Left hindlimb (tissue), 1 donor: ENCODE measurements at regions not wholly inside any gene's neighbourhood (a gene's known extent, or its start where the extent isn't known, plus 50 kb on each side); places are given as distances from the start of the nearest gene placed in this dataset.
"Not testable (repeated sequence)": the region's sequence is repeated elsewhere in the genome, so short reads cannot be mapped to it uniquely, and the experiment has no call there.

Experiments
- DNase-seq: peaks from one replicate; pipeline ENCODE4 v3.0.0-alpha.2; 2018

- not testable (repeated sequence) for DNase-seq
These were observed 57.8 kb upstream of the NBPF8 start for GRCh38 chr1:120357046-120357445.

GRCh38 chr1:120356170-120356569 lies 58.7 kb upstream of the NBPF8 start:
- DNase-seq = not testable (repeated sequence)

- peak; percentile 53 for DNase-seq
These were observed 60.1 kb upstream of the NBPF8 start for GRCh38 chr1:120354618-120355184.

- not testable (repeated sequence) for DNase-seq
These were observed 72.4 kb upstream of the NBPF8 start for GRCh38 chr1:120342231-120343073.

DNA sequence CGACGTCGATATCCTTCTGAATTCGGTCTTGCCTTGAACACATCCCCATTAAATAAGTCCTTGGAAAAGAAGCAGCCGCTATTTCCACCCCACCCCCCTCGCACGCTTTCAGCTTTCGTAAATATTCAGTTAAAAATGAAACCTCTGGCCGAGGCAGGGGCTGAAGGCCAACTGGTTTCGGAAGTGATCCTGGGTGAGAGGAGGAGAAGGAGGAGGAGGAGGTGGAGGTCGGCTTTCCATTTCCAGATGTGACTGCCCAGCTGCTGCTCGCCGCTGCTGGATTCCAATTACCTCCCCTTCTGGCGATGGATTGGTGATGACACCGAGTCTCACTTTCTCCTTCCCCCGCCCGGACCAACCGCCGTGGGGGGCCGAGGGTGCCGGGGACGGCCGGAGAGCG lies 73.1 kb upstream of the NBPF8 start:
- DNase-seq = peak; percentile 41

DNA sequence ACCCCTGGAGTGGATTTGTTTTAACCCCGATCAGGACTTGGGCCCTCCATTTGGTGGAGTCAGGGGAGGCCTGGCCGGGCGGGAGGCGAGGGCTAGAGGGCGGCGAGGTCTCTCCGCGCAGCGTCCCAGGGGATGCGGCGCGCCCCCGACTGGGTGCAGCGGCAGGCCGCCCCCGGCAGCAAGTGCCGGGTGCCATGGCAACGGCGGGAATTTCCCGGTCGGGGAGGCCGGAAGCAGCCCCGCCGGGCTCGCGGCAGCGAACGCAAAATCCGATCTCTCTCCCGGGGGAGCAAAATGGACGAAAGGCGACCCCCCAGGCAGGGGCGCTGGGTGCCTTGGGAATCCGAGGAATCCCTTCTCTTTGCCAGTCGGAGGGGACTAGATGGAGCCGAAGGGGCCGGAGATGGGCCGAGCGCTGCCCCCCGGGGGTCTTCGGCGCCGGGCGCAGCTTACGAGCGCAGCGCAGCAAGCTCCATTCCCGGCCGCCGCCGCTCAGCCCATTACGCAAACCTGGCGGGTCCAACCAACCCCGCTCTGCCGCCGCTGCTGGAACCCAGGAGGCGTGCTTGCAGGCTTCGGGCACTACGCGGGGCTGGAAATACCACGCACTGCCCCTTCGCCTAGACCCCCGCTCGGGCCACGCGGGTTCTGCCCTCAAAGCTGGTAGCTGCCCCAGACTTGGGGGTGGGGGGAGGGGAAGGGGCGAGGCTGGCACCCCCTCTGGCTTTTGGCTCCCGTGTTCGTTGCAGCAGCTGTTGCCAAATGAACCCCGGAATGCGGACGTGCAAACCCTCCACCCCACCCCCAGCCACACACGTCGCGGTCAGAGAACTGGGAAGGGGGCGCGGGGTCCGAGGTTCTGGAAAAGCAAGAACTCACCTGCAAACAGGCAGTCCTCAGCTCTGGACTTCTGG lies 73.7 kb upstream of the NBPF8 start:
- DNase-seq = not testable (repeated sequence)

GRCh38 chr1:120315738-120316137 lies 99.1 kb upstream of the NBPF8 start:
- DNase-seq = not testable (repeated sequence)

GRCh38 chr1:120311930-120312329 lies 102.9 kb upstream of the NBPF8 start:
- DNase-seq = not testable (repeated sequence)

DNA sequence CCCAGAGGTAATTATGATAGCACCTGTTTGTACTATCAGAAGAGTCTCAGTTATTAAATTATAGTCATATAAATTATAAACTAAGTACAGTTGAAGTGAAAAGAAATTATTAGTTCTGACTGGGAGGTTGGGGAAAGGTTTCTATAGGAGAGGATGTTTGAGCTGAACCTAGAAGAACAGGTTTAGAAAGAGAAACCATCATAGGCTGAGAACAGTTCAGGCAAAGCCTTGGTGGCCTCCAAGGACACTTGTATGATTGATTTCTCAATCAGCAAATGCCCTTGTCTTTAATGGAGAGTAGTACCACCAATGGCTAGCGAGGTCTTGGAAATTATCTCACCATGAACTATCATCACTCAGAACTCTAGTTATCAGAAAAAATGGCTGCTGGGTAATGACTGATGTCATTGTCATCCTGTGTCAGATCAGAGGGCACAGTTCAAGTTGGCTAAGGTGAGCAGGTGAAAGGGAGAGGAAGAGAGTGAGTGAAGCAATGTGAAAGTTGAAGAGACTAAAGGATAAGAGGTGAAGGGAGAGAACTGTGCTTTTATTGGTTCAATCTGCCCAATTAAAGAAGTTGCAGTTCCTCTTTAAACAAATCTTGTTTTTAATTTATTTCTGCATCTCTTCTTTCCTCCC lies 105.8 kb upstream of the NBPF8 start:
- DNase-seq = not testable (repeated sequence)

- not testable (repeated sequence) for DNase-seq
These were observed 109.8 kb upstream of the NBPF8 start for GRCh38 chr1:120305046-120305445.

- not testable (repeated sequence) for DNase-seq
These were observed 110.5 kb upstream of the NBPF8 start for GRCh38 chr1:120304341-120304740.

DNA sequence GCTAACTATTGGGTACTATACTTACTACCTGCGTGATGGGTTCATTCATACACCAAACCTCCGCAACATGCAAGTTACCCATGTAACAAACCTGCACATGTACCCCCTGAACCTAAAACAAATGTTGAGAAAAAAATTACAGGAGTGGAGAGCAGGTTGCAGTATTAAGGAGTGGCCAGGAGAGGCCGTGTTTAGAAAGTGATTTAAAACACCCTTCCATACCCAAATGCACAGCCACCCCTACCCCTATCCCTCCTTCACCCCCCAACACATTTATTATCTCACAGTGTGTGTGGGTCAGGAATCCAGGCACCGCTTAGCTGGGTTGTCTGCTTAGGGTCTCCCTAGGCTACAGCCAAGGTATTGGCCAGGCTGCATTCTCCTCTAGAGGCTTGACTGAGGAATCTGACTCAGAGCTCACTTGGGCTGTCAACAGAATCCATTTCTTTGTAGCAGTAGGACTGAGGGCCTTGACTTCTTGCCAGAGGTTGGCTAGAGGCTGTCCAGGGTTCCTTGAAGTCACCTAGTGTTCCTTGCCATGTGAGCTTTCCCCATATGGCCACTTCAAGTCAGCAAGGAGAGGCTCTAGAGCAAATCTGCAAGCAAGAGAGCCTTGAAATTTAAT lies 115.3 kb upstream of the NBPF8 start:
- not testable (repeated sequence) for DNase-seq

DNA sequence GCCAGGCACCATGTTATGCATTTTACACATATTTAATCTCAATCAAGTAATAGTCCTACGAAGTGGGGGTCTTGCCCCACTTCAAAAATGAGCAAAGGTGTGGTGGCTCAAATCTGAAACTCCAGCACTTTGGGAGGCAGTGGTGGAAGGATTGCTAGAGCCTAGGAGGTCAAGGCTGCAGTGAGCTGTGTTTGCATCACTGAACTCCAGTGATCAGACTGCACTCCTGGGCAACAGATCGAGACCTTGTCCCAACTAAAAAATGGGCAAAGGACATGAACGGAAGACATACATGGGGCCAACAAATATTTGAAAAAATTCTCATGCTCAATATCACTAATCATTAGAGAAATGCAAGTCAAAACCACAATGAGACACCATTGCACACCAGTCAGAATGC lies 116.3 kb upstream of the NBPF8 start:
- DNase-seq = not testable (repeated sequence)

- not testable (repeated sequence) for DNase-seq
These were observed 117.4 kb upstream of the NBPF8 start for GRCh38 chr1:120297345-120297953.

DNA sequence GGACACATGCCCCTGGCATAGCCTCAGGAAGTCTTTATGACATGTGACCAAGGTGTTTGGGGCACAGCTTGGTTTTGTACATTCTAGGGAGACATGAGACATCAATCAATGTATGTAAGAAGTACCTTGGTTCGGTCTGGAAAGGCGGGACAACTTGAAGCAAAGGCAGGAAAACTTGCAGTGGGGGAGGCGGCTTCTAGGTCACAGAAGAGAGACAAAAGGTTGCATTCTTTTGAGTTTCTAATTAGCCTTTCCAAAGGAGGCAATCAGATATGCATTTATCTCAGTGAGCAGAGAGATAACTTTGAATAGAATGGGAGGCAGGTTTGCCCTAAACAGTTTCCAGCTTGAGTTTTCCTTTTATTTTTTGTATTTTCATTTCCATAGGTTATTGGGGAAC lies 113.8 kb upstream of the SEC22B start:
- not testable (repeated sequence) for DNase-seq

DNA sequence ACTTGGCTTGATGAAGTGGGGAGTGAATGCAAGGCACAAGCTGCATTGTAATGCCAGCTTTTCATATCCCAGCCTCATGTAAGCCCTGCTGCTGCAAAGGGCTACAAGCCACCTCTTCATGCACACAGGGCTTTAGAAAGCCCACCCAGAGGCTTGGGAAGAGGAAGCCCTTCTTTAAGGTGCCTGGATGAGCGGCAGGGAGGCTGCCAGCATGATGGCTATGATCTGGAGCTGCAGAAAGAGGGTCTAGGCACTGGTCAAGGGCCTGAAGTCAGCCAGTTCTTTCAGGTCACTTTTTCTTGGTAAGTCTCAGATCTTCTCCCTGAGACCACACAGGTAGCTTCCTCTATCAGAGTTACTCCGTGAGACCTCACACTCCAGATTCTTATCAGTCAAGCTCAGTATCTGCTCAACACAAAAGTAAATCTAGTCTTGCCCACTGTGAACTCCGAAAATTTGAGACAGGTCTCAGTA lies 113.3 kb upstream of the SEC22B start:
- DNase-seq = not testable (repeated sequence)

DNA sequence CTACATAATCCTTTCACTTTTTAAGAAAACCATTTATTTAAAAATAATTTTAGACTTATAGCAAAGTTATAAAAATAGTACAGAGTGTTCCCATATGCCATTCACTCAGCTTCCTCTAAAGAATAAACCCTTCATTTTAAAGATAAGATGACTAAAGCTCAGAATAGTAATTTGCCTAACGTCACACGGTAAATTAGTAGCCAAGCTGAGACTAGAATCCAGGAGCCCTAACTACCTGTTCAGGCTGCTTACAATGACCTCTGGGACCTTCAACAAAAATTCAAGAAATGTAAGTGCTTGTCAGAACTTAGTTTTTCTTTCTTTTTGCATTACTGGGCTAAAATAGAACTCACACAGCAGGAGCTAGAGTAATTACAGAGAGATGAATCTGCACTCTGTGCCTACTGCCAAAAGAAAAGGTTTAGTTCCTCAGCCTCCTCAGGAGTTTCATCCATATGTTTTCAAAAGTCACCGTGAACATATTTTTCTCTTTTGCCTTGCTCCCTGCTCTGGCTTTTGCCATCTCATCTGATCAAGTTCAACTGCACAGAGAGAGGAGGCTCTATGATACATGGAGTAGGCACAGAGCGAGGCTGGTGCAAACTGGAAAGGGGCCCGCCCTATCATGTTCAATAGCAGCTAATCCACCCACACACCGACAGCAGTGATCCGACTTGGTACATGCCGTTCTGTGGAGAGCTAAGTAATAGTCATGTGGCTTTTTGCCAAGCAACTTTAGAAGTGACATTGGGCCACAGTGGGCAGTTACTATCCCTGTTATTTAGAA lies 112.7 kb upstream of the SEC22B start:
- DNase-seq = not testable (repeated sequence)

GRCh38 chr1:120288167-120288566 lies 111.8 kb upstream of the SEC22B start:
- not testable (repeated sequence) for DNase-seq

- DNase-seq = not testable (repeated sequence)
These were observed 106.6 kb upstream of the SEC22B start for GRCh38 chr1:120282744-120283464.

DNA sequence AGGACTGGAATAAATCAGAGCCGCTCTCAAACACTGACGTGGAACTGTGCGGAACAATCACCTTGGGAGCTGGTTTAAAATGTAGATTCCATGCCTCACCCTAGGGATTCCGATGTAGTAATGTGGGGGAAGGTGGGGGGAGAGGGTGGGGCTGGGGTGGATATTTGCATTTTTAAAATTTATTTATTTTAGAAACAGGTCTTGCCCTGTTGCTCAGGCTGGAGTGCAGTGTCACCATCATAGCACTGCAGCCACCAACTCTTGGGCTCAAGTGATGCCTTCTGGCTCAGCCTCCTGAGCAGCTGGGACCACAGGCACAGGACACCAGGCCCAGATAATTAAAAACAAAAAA lies 101.9 kb upstream of the SEC22B start:
- DNase-seq = not testable (repeated sequence)
